GM12891 (cell line): ENCODE measurements at regions not wholly inside any gene's neighbourhood (a gene's known extent, or its start where the extent isn't known, plus 50 kb on each side); places are given as distances from the start of the nearest gene placed in this dataset.

Experiments
- POLR2A ChIP-seq: IDR thresholded peaks from 2 replicates; pipeline ENCODE4 v1.6.1; 2011; ENCODE audit warnings: low read depth, low read length, control low read depth
- POLR2AphosphoS5 ChIP-seq: IDR thresholded peaks from 2 replicates; pipeline ENCODE4 v1.6.1; 2011; ENCODE audit warnings: low read depth, low read length, control low read depth
- TAF1 ChIP-seq: IDR thresholded peaks from 2 replicates; pipeline ENCODE4 v1.6.1; 2011; ENCODE audit warnings: low read depth, low read length, control low read depth

- TF ChIP-seq POLR2A (no peak), TAF1 (no peak), POLR2AphosphoS5 (no peak)
These were observed 57.8 kb upstream of the NFASC start for GRCh38 chr1:204812842-204813241.
